ENCODE measurements at regions not wholly inside any gene's neighbourhood (a gene's known extent, or its start where the extent isn't known, plus 50 kb on each side); places are given as distances from the start of the nearest gene placed in this dataset.
"Not testable (repeated sequence)": the region's sequence is repeated elsewhere in the genome, so short reads cannot be mapped to it uniquely, and the experiment has no call there.

DNA sequence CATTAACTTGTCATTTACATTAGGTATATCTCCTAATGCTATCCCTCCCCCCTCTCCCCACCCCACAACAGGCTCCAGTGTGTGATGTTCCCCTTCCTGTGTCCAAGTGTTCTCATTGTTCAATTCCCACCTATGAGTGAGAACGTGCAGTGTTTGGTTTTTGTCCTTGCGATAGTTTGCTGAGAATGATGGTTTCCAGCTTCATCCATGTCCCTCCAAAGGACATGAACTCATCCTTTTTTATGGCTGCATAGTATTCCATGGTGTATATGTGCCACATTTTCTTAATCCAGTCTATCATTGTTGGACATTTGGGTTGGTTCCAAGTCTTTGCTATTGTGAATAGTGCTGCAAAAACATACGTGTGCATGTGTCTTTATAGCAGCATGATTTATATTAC, 60.7 kb upstream of the HOXC13 start:
- not testable (repeated sequence) for DNase-seq

DNA sequence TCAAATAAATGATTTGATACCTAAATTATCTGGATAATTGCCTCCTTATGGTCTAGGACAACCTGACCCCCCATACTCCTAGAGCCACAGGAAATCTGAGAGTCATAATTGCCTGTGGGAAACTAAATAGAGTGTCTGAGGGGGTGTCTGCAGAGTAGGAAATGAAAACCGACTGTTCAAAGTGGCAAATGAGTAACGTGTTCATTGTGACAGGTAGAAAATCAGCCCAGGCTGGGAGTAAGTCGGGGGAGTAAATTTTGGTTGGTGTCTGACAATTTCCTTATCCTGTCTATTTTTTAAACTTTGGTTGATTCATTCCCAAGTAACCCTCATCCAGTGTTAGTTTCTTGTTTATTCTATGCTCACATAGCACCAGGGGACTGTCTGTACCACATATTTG, 51.6 kb upstream of the HOXC13 start:
- DNase-seq = no peak

- DNase-seq = no peak
Observed at GRCh38 chr12:53887881-53888280, 50.8 kb upstream of the HOXC13 start.

All from NCI-H1105 treated with DMSO at 0.1 percent for 48 hours (cell line).